Upper lobe of left lung (tissue), 4 donors: ENCODE measurements at regions not wholly inside any gene's neighbourhood (a gene's known extent, or its start where the extent isn't known, plus 50 kb on each side); places are given as distances from the start of the nearest gene placed in this dataset.

Source experiments
- POLR2AphosphoS5 ChIP-seq, 2 donors: sonication (generic); formaldehyde crosslinking; IDR thresholded peaks; one replicate each; pipeline ENCODE4 v1.5.1; 2017; ENCODE audit warnings: antibody characterized with exemption in 2 of 2
- TF ChIP-seq, protein P1 (sequence below), 6 experiments: fragments of 450-650 bp in 4 of 6; fragments of 200-600 bp in 2 of 6; sonication (generic) in 2 of 6; IDR thresholded peaks; one replicate each; pipeline ENCODE4 v1.5.1; 2016 to 2019; ENCODE audit warnings: antibody characterized with exemption in 6 of 6

DNA sequence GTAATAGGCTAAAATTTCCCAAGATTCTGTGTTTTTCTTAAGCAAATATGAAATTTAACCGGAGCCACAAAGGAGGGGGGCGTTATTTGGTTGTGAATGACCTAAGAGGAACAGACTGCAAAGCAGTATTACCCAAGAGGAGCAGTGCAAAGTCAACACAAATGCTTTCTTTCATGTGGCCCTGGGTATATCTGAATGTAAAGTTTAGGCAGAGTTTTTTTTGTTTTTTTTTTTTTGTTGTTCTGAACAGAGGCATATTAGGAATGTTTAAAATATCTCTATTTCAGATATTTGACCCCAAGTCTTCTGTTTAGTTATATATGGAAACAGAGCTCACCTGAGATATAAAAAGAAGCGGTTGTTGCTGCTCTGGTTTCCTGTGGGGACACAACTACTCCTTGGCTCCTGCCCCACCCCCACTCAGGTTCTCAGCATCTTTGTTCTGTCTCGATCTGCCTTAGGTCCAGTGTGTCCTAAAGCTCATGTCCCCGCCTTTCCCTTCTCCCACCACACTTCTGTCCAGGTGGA, 220.7 kb downstream of the RFC3 start:
- TF ChIP-seq, protein P1, sequence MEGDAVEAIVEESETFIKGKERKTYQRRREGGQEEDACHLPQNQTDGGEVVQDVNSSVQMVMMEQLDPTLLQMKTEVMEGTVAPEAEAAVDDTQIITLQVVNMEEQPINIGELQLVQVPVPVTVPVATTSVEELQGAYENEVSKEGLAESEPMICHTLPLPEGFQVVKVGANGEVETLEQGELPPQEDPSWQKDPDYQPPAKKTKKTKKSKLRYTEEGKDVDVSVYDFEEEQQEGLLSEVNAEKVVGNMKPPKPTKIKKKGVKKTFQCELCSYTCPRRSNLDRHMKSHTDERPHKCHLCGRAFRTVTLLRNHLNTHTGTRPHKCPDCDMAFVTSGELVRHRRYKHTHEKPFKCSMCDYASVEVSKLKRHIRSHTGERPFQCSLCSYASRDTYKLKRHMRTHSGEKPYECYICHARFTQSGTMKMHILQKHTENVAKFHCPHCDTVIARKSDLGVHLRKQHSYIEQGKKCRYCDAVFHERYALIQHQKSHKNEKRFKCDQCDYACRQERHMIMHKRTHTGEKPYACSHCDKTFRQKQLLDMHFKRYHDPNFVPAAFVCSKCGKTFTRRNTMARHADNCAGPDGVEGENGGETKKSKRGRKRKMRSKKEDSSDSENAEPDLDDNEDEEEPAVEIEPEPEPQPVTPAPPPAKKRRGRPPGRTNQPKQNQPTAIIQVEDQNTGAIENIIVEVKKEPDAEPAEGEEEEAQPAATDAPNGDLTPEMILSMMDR (IDR thresholded peaks at IDR 0.05) = no peak
- no peak for TF ChIP-seq POLR2AphosphoS5 (IDR thresholded peaks at IDR 0.05)
